GM19468 (cell line): ENCODE measurements at regions not wholly inside any gene's neighbourhood (a gene's known extent, or its start where the extent isn't known, plus 50 kb on each side); places are given as distances from the start of the nearest gene placed in this dataset.

Source experiments
- ATAC-seq: cut with Tn5 transposase; IDR thresholded peaks from one replicate; pipeline ENCODE4 v1.9.1; 2021; ENCODE audit warnings: mild to moderate bottlenecking, moderate library complexity, moderate number of reproducible peaks; ENCODE audit not compliant: unreplicated experiment; ENCODE audit errors: extremely low read depth

DNA sequence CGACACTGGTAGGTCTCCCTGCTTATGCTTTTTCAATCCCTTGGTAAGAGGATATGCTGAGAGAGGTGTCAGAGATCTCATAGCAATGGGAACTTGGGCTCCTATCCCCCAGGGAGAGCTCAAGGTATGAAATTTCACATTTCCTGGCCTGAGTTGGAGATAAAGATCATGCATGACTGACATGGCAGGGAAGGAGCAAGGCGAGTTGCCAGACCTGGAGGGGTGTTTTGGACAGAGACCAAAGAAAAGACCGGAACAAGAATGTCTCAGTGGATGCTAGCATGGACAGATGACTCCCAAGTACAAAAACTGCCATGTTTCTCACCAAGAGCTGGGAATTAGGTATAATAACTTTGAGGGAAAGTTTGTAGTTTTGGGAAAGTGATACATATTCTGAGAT lies 334.1 kb upstream of the B3GALT2 start:
- no peak for ATAC-seq

DNA sequence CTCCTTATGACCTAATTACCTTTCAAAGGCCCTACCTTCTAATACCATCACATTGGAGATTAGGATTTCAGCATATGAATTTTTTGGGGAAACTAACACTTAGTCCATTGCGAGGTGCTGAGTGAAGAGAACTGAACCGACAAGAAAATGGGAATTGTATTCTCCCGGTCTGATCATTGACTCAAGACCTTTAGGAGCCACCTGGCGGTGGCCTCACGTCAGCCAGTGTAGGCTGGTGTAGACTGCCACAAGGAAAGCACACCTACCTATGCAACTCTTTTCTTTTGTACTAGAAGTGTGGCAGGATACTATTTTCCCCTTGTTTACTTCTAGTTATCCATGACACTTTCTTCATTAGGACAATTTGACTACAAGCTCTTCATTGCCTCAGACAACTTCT lies 333.5 kb upstream of the B3GALT2 start:
- no peak for ATAC-seq

DNA sequence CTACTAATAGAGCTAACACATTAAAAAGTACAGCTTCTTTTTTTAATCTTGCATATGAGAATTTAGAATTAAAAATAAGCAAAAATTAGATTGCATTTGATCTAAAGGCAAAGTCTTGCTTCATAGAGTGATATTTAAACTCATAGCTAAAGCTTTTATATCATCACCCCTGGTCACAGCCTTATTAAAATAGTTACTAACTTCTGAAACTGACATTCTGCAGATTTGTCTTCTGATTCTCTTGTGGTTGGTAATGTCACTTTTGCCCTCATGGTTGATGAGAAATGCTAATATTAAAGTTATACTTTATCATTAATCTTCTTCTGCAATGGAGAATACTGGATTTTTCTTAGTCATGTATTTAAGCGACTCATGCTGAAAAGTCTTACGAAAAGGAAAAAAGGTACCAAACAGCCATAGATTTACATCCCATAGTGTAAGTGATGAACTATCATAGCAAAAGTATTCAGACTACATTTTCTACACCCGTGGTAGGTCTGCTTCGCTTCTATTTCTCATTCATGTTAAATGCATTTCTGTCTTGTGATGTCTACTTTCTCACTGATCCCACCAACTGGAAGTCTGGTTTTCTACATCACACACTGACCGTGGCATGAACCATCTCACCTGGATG lies 330.5 kb upstream of the B3GALT2 start:
- ATAC-seq = no peak

DNA sequence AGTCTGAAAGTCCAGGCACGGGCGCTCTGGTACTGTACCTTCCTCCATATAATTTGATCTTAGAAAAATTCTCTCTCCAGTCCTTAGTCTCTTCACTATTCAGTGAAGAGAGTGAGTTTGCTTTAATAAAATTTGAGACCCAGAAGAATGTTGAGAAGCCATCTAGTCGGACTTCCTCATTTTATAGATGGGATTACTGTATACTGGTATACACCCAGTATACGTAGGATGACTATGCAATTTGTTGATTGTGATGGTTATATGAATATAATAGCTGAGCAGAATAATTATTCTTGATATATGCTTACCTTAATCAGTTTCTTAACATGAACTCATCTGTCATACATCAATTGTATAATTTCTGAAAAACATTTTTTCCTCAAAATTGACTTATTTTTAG lies 328.0 kb upstream of the B3GALT2 start:
- ATAC-seq = no peak

DNA sequence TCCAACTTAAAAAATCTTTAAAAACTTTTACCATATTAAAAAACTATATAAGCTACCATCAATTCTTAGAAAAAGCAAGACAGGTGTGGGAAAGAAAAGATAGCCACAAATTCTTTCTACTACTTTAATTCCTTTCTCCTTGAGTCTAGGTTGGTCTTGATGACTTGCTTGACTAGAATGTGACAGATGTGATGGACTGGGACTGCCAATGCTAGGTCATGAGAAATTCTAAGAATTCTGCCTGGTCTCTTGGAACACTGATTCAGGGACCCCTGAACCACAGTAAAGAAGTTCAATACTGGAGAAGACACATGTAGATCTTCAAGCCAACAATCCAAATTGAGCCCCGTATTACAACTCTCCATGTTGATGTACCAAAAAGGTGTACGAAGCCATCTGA lies 326.6 kb upstream of the B3GALT2 start:
- no peak for ATAC-seq

DNA sequence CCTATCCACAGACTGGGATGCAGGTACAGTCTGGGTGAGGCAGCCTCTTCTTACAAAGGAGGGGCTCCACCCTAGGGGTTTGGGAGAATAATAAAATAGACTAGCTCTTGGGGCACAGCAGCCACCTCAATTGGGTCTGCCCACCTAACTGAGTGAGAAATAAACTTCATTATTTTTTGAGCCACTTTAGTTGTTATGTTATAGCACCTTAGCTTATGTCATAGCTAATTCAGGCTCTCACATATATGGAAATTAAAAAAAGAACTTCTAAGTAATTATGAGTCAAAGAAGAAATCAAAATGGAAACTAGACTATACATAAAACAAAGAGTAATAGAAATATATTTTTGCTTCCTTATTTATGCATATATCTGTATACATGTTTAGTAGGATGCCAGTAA lies 318.5 kb upstream of the B3GALT2 start:
- ATAC-seq = no peak

DNA sequence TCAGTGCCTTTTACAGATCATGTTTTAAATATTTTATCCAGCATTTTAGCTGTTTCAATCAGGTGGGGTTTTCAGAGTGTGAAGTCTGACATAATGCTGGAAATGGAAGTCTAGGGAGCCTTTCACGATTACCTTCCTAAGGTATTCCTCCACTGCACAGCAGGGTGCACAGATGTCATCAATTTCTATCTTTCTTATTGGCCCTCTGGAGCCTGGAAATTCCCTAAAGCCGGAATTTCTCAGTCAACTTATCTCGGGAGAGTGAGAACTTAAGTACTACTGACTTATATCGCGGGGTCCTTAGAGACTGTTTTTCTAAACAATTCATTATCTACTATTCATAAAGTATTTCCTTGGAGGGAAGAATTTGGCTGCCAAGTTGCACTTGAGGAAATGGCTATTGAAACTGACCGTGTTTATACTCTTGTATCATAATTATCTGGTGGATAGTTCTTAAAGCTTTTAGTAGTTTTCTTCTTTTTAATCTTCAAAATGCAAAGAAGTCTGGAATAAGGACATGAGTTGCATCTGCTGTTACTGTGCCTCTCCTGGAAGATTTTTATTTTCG lies 311.8 kb upstream of the B3GALT2 start:
- no peak for ATAC-seq

DNA sequence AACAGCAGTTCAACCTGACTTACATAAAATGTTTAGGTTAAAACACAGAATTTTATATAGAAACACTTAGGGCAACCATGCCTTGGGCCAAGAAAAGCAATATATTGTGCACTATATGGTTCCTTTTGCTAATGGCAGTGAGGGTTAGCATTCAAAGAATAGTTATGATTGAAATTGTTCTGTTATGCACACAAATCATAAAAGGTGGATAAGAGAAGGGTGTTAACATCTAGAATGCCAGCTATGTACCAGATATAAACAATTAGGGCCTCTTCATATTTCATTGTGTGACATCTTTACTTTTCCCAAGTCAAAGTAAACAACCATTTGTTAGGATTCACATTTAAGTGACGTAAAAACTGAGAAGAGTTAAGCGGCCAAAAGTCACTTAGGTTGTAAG lies 308.0 kb upstream of the B3GALT2 start:
- ATAC-seq = no peak

DNA sequence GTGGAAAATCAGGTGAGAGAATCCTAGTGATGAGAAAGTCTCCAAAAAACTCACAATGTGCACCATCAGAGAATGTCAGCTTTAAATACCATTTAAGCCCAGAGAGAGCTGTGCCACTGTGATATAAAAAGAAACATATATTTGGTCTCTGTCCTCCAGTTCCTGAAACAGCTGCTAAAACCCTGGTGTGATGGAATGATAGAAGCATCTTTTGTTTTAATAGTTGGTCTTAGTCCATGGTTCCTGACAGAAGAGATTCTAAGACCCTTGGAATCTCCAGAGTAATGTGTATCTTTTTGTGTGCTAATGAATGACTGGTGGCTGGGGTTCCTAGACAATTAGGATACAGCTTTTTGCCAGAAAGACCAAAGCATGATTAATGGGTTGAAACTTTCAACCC lies 302.8 kb upstream of the B3GALT2 start:
- no peak for ATAC-seq

DNA sequence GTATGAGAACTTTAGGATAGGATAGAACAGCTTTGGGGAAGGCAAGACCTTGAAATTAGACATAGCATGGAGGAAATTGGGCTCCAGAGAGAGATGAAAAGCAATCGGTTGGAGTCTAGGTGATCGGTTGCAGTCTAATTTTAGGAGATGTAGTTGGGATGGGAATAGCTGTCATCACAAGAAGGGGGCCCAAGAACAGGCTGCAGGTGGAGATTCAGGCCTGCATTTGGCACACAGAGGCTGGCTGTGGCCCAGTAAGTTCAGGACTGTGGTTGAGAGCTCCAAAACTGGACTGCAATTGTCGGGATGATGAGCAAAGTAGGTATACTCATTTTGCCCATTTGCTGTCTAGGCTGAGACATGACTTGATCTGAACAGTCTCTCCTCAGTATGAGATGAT lies 301.3 kb upstream of the B3GALT2 start:
- no peak for ATAC-seq

DNA sequence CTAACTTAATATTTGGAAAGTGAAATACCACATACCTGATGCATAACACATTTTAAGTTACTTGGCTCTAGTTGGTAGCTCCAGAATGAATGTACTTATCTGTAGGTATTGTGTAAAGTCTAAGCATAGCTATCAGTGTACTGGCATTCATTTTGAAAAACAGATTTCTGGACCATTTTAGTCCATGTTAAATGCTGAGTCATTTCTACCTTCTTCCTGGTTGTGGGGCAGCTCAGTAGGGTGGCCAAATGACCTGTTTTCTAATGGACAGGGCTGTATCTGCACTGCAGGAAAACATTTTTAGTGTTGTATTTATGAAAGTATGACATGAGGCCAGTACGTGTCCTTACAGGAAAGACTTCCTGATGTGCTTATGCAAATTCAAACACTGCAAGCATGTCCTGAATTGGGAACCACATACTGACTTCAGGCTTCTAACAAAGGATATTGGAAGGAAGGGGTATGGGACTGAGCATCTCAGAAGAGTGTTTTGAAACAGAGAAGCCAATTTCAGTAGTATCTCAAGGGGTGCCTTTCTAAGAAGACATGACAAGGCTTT lies 300.3 kb upstream of the B3GALT2 start:
- no peak for ATAC-seq

DNA sequence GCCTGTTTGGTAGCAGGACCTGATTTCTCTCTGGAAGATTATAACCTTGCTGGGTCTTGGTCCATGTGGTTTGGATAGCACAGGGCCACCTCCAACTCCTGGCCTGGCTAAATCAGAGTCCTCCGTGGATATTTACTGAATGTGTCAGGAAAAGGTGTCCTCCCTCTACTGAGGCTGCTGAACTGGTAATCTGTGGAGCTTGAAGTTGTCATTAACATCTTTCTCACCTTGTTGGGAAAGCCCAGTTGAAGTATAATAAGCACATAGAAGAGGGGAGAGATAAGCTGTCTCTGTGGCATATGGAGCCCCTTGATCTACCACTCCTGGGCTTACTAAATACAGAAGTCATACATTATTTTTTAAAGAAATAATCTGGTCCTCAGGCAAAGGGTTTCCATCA lies 294.3 kb upstream of the B3GALT2 start:
- ATAC-seq = no peak

DNA sequence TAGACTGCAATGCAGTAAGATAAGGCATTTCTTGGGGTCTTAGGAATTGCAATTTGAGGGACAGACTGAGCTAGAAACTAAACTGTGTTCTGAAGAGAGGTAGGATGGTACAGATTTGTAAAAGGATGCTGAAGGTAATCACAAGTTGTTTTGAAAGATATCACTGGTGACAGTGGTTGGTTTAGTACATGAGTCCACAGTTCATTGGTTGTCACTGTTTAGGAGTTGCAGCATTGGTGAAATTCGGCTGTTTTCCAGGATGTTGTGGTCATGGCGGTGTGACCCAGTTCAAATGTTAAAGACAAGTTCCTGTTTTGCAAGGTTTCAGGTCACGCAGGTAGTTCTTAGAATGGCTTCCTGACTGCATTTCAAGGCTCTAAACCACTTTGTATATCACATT lies 292.8 kb upstream of the B3GALT2 start:
- peak; percentile 99 for ATAC-seq

DNA sequence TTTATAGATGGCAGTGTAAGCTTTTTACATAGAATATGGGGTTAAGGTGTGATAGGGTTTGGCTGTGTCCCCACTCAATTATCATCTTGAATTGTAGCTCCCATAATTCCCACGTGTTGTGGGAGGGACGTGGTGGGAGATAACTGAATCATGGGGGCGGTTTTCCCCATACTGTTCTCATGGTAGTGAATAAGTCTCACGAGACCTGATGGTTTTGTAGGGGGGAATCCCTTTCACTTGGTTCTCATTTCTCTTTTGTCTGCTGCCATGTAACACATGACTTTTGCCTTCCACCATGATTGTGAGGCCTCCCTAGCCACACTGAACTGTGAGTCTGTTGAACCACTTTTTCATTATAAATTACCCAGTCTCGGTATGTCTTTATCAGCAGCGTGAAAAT lies 290.3 kb upstream of the B3GALT2 start:
- no peak for ATAC-seq

DNA sequence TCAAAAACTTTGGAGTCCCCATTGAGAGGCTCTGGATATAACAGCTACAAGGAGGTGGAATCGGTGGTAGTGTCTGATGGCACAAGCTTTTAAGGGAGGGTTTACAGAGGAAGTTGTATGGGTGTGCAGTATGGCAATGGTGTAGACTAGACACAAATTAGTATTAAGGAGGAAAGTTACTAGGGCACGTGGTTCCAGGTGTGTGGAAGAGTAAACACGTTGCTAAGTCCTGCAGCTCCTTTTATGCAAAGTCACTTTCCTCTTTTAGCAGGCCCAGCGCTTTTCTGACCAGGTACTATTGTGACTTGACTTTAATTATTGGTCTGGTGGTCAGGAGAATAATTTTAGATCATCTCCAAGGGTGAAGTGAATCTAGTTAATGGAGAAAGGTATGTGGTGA lies 287.5 kb upstream of the B3GALT2 start:
- ATAC-seq = no peak

DNA sequence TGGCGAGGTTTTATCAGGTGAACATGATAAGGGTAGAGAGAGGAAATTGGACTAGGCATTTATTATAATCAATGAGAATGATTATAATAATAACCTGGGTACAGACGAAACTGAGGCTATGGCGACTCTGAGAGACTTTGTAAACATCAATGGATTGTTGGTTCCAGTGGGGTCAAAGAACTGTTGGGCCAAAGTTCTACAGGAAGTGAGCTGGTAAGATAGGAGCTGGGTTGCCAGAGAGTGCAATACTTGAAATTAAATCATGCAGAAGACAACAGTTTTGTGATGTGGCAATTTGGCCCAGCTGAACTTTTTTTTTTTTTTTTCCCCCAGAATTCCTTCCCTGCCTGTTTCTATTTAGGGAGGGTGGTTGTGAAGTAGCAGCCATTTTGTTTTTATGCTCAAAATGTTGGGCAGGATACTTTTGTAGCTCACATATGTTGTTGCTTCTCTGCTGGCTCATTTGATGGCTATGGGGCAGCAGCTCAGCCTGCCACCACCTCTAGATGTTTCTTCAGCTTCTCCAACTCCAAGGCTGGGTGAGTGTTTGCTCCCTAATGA lies 286.5 kb upstream of the B3GALT2 start:
- no peak for ATAC-seq

DNA sequence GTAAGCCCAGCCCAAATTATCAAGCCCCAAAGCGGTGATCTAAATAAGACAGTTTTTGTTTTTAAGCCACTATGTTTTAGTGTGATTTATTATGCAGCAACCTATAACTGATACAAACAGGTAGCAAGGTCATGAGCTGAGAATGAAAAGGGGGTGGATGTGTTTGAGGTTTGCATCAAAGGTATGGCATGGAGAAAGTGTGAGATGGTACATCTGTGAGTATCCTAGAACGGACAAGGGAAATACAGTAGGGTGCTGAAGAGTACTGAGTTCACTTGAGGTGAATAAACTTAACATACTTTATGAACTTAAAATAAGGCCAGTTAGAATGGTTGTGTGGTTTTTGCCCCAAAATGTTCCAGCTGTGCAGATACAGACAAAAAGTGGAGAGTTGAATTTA lies 286.0 kb upstream of the B3GALT2 start:
- no peak for ATAC-seq

DNA sequence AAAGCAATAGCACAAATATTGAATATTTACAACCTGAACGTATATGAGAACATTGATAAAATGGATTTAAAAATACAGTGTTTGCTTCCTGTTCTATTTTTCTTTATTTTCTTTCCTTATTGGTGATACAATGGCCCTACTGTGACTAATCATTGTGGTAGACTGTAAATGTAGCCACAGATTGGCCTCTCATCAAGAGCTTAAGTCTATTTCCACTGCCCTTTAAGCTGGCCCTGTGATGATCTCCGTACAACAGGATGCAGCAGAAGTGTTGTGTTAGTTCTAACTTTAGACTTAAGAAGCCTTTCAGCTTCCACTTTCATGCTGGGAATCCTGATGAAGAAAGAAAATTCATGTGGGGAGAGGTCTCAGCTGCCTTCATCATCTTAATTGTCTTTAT lies 285.6 kb upstream of the B3GALT2 start:
- ATAC-seq = no peak

DNA sequence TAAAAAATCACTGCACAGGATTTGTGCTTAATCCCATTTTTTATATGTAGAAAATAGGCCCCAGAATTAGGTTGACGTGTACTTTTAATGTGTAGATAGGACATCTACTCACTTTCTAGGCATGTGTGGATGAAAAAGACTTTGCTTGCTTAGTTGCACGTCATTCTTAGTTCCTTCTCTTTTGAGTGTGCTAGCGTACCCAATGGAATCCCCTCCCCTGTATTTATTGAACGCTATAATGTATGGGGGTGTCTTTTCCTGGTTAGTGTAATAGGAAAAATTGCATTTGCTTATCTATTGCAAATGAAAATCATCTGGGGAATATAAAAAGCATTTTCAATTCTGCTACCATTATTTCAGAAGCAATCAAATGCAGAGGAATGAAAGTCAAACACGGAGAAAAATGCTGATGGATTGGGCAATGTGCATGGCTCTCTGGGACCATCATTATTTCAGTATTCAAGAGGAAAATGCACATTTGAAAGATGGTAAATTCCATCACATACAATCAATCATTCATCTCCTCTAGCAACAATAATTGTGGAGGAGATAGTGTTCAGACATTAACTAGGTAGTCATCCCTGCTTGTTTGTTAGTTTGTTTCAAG lies 277.0 kb upstream of the B3GALT2 start:
- ATAC-seq = no peak

DNA sequence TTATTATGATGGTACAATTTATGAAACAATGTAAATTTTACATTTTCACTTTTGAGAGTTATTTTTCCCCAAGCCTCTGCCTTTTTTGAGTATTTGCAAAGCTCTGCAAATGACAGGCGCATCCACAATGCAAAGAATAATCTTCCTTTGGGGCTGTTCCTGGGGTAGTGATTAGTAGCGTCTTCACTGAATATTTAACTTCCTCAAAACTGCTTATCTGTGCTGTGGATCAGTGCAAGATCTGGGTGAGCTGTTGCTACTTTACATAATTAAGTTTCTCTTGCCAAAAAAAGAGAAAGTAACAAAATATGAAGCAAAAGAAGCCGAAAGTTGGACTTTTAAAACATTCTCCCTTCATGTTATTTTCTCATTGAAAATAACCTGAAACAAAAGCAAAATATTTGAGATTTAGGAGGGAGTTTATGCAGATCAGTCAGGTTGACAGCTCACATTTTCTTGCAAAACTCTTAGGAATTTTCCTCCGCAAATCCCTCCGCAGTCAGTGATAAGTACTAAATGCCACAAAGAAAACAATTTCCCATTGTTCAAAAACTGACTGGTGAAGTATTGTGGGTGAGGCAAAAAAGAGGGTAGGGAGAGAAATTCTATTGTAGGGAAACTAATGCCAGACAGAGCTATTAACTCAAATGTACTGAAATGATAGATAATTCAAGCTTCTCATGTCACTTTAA lies 276.4 kb upstream of the B3GALT2 start:
- ATAC-seq = no peak

DNA sequence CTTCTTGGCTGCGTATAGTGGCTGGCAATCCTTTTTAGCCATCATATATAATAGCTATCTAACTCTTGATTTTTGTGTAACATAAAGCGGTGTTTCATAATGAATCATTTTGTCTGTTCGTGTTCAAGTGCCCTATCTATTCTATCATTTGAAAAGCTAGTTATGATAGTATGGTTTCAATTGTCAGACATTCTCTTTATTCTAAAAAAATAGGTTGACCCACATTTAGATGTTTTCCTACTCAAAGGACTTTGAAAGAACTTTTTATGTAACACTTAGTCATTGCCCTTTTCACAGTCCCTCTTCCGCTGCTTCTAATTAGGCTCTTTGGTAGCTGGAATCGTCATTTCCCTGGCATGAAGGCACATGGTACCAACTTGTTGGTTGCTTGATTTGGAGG lies 272.2 kb upstream of the B3GALT2 start:
- ATAC-seq = no peak
